Testis (tissue), 2 donors: ENCODE measurements at regions not wholly inside any gene's neighbourhood (a gene's known extent, or its start where the extent isn't known, plus 50 kb on each side); places are given as distances from the start of the nearest gene placed in this dataset.

Experiments
- DNase-seq: peaks from one replicate; pipeline ENCODE4 v3.0.0-alpha.2; 2019
- H3K27ac ChIP-seq, 2 donors: fragments of 200-600 bp; sonication (generic); one replicate each; pipeline ENCODE4 v1.5.1; 2019
- H3K27me3 ChIP-seq: fragments of 200-600 bp; sonication (generic); one replicate; pipeline ENCODE4 v1.5.1; 2019
- H3K36me3 ChIP-seq: fragments of 200-600 bp; sonication (generic); one replicate; pipeline ENCODE4 v1.5.1; 2017; ENCODE audit warnings: low read depth; ENCODE audit errors: missing control alignments
- H3K4me1 ChIP-seq: fragments of 200-600 bp; sonication (generic); one replicate; pipeline ENCODE4 v1.5.1; 2019
- H3K4me3 ChIP-seq, 2 donors: fragments of 200-600 bp; sonication (generic); one replicate each; pipeline ENCODE4 v1.5.1; 2017 to 2019
- H3K9me3 ChIP-seq: fragments of 200-600 bp; sonication (generic); one replicate; pipeline ENCODE4 v1.5.1; 2017
- POLR2A ChIP-seq: fragments of 450-650 bp; IDR thresholded peaks from one replicate; pipeline ENCODE4 v1.6.1; 2017; ENCODE audit warnings: antibody characterized with exemption, mild to moderate bottlenecking, moderate library complexity
- WGBS, 2 donors: methylation state at CpG; one replicate each; pipeline ENCODE4 v1.1.5; 2018; 5-methylcytosine and 5-hydroxymethylcytosine counted together
- intact Hi-C: fragments of 100-400 bp; cut with DNase I; formaldehyde crosslinking; loops from one replicate; pipeline ENCODE4 v1.15.1; 2023; ENCODE audit warnings: low total_unique reads
- TF ChIP-seq, protein P1 (sequence below), 3 experiments: fragments of 450-650 bp in 2 of 3; fragments of 200-600 bp in 1 of 3; sonication (generic) in 1 of 3; IDR thresholded peaks; one replicate each; pipeline ENCODE4 v1.5.1; 2016 to 2019; ENCODE audit warnings: antibody characterized with exemption in 3 of 3, mild to moderate bottlenecking in 2 of 3, moderate library complexity in 1 of 3

DNA sequence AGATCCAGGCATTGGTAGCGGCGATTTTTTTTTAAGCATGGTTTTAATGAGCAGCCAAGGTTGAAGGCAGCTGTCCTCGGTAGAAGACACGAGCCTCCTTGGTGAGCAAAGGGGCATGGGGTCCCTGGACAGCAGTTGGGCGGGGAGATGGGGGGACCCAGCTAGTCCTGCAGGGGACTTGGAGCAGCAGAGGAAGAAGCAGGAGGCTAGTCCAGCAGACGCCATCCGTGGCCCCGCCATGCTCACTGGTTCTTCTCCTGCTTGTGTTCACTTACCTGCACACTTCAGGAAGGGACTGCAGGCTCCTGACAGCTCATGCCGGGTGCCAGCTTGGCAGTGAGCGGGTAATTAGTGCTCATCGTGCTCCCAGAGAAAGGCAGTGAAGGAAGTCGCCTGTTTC is 130.2 kb upstream of the CDH5 start:
- Histone ChIP-seq H3K4me3 (no peak overlapping the region), H3K27ac (no peak overlapping the region), H3K4me1 (no peaks in the 10 kb centered on the region), H3K36me3 (no peaks in the 10 kb centered on the region), H3K27me3 (no peaks in the 10 kb centered on the region), H3K9me3 (no peaks in the 10 kb centered on the region)
- TF ChIP-seq, protein P1, sequence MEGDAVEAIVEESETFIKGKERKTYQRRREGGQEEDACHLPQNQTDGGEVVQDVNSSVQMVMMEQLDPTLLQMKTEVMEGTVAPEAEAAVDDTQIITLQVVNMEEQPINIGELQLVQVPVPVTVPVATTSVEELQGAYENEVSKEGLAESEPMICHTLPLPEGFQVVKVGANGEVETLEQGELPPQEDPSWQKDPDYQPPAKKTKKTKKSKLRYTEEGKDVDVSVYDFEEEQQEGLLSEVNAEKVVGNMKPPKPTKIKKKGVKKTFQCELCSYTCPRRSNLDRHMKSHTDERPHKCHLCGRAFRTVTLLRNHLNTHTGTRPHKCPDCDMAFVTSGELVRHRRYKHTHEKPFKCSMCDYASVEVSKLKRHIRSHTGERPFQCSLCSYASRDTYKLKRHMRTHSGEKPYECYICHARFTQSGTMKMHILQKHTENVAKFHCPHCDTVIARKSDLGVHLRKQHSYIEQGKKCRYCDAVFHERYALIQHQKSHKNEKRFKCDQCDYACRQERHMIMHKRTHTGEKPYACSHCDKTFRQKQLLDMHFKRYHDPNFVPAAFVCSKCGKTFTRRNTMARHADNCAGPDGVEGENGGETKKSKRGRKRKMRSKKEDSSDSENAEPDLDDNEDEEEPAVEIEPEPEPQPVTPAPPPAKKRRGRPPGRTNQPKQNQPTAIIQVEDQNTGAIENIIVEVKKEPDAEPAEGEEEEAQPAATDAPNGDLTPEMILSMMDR (IDR thresholded peaks at IDR 0.05): no peak
- TF ChIP-seq POLR2A: no peak
- WGBS, 2 donors: 86 to 90% methylated on average over 12 of the region's 12 CpGs
- intact Hi-C loops: no loop called here
- no peak for DNase-seq

DNA sequence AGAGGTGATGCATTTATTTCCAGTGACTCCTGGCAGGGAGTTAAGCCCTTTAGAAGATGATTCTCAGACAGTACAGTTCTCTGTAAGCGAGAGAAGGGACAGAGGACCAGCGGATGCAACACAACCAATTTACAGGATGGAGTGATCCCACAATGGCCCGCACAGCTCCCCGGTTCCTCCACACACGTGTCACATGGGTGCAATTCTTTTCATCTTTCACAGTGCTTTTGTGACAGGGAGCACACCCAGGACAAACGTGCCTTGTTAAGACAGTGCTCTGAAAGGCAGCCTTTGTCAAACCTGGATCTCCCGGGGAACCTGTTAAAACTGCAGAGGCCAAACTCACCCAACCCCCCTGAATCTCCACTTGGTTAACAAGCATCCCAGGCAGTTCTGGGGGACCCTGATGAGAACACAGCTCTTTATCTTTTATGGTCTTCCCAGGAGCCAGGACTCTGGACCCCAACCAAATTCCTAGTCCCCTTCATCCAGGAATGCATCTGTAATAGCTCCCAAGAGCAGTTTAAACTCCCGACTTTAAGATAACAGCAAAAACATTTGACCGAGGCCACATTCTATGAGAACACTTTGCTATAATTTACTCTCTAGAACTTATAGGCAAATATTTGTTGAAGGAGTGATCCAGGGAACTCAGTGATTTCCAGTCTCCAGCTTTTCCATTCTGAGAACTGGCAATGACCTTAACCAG is 134.9 kb upstream of the CDH5 start:
- Histone ChIP-seq H3K4me1 (no peaks in the 10 kb centered on the region), H3K36me3 (no peaks in the 10 kb centered on the region), H3K27me3 (no peaks in the 10 kb centered on the region), H3K4me3 (no peak overlapping the region), H3K27ac (no peak overlapping the region), H3K9me3 (no peaks in the 10 kb centered on the region)
- 56 to 68% methylated on average over 9 of the region's 9 CpGs for WGBS, 2 donors
- TF ChIP-seq, protein P1 (IDR thresholded peaks at IDR 0.05): no peak
- no peak for TF ChIP-seq POLR2A
- no peak for DNase-seq
- intact Hi-C loops: no loop called here

DNA sequence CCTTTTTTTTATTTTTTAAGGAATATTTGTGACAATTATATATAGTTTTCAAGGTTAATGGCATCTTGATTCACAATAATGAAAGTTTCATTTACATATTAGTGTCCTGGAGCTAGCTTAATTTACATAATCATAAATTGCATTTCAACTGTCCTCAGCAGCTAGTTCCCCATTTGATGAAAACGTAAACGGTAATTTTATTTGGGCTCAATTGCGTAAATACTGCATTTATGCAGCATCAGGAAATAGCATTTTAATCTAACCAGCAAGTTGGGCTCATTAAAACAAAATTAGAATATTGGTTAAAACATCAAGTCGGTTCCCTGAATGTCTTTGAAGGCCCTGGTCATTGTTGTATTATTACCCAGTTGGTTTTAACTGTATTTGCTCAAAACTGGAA is 136.8 kb upstream of the CDH5 start:
- TF ChIP-seq, protein P1 (IDR thresholded peaks at IDR 0.05): no peak
- TF ChIP-seq POLR2A: no peak
- Histone ChIP-seq H3K27me3 (no peaks in the 10 kb centered on the region), H3K4me3 (no peak overlapping the region), H3K27ac (no peak overlapping the region), H3K9me3 (no peaks in the 10 kb centered on the region), H3K4me1 (no peaks in the 10 kb centered on the region), H3K36me3 (no peaks in the 10 kb centered on the region)
- intact Hi-C loops: no loop called here
- WGBS, 2 donors: 90 to 95% methylated on average over 4 of the region's 4 CpGs
- no peak for DNase-seq

DNA sequence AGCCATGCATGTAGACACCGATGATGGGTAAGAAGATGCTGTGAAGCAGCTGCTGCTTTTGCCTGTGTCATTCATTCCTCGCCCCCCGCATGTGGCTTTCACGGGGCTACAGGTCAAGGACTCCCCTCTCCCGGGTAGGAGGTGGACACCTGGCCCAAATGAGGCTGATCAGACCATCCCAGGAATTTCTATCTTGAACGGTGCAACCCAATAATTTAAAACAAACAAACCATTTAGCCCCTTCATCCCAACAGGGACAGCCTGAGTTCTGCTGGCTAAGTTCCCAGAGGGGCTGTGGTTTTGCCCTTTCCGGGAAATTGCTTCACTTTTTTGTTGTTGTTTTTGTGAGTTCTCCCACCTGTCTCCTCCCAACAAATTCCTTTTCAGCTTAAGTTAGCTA is 137.7 kb upstream of the CDH5 start:
- no peak overlapping the region for H3K27ac ChIP-seq
- no peaks in the 10 kb centered on the region for H3K36me3 ChIP-seq
- intact Hi-C loops: no loop called here
- no peaks in the 10 kb centered on the region for H3K9me3 ChIP-seq
- 45 to 66% methylated on average over 7 of the region's 7 CpGs for WGBS, 2 donors
- no peak for TF ChIP-seq POLR2A
- TF ChIP-seq, protein P1 (IDR thresholded peaks at IDR 0.05): no peak
- no peak overlapping the region for H3K4me3 ChIP-seq
- no peaks in the 10 kb centered on the region for H3K4me1 ChIP-seq
- no peak for DNase-seq
- H3K27me3 ChIP-seq: no peaks in the 10 kb centered on the region
